HG02610 (cell line): ENCODE measurements at regions not wholly inside any gene's neighbourhood (a gene's known extent, or its start where the extent isn't known, plus 50 kb on each side); places are given as distances from the start of the nearest gene placed in this dataset.

Experiments
- ATAC-seq: cut with Tn5 transposase; IDR thresholded peaks from one replicate; pipeline ENCODE4 v1.9.1; 2021; ENCODE audit warnings: mild to moderate bottlenecking, moderate library complexity; ENCODE audit not compliant: unreplicated experiment

DNA sequence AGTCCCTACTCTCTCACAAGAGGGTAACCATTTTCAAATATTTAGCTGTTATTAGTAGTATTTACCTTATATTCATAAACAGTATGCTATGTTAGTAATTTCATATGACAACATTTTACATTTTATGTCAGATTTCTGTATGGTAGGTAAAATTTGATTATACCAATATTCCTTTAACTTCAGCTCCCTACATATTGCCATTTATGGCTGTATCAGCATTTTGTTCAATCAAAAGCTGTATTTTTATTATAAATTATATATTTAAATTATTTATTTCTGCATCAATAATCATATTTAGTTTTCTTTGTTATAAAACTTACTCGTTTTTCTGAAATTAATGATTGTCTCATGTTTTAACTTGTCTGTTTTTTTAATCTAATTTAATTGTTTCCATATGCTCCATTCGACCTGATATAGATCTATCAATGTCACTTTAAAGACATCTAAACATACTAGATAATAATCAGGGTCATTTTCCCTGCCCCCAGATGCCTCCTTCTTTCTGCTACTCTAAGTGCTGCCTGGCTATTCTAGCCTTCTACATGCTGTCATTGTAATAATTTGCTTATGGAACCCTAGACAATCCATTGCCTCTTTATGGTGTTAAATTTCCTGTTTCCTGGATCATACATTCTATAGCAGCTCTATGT lies 1976.7 kb upstream of the ADGRL3 start:
- ATAC-seq = no peak

DNA sequence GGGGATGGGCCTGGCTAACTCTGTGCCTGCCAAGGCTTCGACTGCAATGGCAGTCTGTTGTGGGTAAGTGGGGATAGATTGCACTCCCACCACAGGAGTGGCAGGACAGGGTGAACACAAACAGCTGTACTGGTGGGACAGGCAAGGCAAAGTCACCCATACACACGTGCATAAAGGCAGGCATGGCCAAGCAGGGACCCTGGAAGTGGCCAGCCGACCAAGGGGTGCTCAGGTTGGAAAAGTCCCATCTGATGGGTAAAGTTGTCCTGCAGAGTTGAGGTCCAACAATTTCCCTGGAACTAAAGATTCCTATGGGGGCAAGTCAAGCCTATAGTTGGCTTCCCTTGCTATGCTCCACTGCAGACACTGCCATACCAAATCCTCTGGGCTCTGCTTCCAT lies 1961.9 kb upstream of the ADGRL3 start:
- ATAC-seq = no peak

DNA sequence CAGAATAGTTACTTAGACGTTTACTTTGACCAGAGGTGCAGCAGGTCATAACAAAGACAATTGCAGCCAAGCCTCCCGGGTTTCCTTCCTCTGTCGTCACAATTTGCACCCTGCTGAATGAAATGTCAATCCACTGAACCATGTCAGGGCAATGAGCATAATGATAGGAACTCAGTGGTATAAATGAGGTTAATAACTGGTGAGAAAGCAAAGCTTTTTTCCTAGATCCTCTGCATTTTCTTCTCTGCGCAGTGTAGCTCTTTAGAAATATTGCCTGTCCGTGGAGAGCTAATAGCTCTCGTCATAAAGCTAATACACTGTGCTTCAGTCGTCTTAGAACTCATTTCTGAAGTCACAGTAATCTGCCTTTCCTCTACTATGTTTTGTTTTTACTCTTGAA lies 1960.1 kb upstream of the ADGRL3 start:
- no peak for ATAC-seq

DNA sequence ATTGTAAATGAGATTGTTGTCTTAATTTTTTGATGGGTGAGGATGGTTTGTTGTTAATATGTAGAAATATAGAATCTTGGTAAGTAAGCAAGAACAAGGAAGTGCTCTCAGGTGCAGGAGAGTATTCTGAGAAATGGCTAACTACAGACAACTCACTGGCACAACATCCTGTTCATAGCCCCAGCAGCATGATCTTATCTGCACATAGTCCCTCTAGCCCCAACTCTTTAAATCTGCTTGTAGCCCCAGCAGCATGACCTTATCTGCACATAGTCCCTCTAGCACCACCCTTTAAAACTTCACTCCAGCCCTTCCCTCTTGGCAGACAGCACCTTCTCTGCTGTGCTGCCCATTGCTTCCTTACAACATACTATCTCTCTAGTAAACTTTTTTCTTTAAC lies 1957.1 kb upstream of the ADGRL3 start:
- no peak for ATAC-seq

DNA sequence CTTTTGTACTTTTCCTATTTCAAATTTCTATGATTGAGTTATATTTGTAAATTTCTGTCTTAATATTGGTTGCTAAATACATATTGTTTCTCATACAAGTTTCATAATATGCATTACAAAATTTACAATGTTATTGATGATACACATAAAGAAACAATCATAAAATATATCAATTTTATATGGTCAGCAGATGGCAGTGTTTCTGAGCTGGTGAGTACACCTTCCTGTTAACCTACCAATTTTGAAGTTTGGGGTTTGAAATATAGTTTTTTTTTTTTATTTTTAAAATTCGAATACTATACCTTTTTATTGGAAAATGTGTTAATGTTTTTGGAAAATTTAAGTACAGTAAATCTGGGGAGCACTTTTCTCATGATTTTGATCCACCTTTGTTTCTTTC lies 1953.1 kb upstream of the ADGRL3 start:
- ATAC-seq = no peak

- ATAC-seq = no peak
Measured at GRCh38 chr4:59248313-59248712, 1951.8 kb upstream of the ADGRL3 start.

DNA sequence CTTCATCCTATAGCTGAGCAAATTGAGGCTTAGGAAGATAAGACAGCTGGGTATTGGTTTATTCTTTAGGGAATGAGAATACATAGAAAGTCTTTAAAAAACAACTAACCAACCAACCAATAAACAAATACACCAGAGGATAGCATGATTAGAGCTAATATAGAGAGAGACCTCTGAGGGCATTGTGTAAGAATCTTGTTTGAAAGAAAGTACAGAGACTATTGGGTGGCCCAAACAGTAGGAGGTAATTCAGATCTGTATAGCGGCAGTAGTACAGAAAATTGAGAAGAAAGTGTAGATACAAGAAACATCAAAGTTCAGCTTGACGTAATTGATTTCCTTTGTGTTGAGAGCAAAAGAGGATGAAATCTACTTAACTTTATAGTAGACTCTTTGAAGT lies 1951.0 kb upstream of the ADGRL3 start:
- ATAC-seq = no peak

DNA sequence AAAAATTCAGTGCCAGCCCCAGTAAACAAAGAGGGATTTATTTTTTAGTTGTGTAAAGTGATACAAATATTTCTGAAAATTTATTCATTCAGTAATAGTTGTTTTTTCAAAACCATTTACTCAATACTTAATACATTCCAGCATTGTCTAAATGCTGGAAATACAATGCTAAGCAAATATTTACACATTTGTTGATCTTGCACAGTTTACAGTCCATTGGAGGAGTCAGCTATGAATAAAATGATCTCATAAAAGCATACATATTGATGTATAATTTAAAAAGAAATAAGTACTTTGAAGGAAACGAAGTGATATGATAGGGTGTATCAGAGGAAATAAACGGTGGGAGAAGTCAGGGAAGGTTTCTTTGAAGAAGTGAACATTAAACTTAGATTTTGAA lies 1942.1 kb upstream of the ADGRL3 start:
- no peak for ATAC-seq

GRCh38 chr4:59307609-59308008 lies 1892.5 kb upstream of the ADGRL3 start:
- no peak for ATAC-seq

DNA sequence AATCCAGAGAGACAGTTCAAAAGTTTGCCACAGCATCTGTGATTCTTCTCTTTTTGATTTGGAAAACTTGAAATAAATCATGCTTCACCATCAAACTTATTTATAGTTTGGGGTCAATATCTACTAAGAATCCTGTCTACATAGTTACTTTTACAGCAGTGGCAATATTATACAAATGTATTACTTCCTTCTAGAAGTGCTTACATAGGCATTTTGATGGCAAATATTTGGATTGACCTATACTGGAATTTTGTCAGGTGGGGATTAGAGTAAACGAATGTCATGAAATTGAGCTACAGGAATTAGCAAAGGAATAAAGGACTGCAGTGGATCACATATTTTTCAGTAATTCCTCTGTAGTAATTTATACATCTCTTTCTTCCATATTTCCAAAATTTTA lies 1885.5 kb upstream of the ADGRL3 start:
- ATAC-seq = no peak

GRCh38 chr4:59339631-59340030 lies 1860.5 kb upstream of the ADGRL3 start:
- no peak for ATAC-seq

DNA sequence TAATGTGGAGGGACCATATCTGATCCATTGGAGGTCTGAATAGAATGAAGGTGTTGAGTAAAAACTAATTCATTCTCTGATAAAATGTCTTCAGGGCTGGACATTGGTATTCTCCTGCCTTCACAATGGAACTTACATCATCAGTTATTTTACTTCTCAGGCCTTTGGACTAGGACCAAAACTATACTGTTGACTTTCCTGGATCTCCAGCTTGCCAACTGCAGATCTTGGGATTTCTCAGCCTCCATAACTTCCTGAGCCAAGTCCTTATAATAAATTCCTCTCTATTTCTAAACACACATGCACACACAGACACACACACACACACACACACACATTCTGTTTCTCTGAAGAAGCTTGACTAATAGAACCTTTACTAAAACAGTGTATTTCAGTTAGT lies 1858.6 kb upstream of the ADGRL3 start:
- ATAC-seq = no peak

- no peak for ATAC-seq
Measured at GRCh38 chr4:59348949-59349348, 1851.2 kb upstream of the ADGRL3 start.

- no peak for ATAC-seq
Measured at GRCh38 chr4:59369229-59369628, 1830.9 kb upstream of the ADGRL3 start.

DNA sequence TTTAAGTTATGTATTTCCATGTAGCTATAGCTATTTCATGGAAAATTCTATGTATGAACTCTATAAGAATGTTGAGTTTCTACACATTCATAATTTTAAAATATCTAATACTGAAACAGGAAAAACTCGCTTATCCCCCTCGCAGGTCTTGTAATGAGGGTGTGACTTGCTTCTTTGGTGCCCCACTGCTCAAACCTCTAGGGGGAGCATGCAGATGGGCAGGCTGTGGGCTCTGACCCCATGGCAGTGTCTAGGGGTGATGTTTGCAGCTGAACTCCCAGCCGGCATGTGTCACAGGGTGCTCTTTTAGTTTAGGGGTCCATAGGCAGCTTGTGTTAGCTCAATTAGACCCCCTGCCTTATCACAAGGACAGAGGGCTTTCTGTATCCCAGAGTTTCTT lies 1825.7 kb upstream of the ADGRL3 start:
- ATAC-seq = no peak

DNA sequence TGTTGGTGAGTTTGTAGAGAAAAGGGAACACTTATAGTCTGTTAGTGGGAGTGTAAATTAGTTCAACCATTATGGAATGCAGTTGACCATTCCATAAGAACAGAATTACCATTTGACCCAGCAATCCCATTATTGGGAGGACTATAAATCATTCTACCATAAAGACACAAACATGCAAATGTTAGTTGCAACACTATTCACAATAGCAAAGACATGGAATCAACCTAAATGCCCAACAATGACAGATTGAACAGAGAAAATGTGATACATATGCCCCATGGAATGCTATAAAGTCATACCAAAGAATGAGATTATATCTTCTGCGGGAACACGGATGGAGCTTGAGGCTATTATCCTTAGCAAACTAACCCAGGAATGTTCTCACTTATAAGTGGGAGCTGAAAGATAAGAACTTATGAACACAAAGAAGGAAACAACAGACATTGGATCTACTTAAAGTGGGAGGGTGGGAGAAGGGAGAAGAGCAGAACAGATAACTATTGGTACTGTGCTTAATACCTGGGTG lies 1819.2 kb upstream of the ADGRL3 start:
- ATAC-seq = no peak

GRCh38 chr4:59381591-59381990 lies 1818.5 kb upstream of the ADGRL3 start:
- ATAC-seq = no peak

DNA sequence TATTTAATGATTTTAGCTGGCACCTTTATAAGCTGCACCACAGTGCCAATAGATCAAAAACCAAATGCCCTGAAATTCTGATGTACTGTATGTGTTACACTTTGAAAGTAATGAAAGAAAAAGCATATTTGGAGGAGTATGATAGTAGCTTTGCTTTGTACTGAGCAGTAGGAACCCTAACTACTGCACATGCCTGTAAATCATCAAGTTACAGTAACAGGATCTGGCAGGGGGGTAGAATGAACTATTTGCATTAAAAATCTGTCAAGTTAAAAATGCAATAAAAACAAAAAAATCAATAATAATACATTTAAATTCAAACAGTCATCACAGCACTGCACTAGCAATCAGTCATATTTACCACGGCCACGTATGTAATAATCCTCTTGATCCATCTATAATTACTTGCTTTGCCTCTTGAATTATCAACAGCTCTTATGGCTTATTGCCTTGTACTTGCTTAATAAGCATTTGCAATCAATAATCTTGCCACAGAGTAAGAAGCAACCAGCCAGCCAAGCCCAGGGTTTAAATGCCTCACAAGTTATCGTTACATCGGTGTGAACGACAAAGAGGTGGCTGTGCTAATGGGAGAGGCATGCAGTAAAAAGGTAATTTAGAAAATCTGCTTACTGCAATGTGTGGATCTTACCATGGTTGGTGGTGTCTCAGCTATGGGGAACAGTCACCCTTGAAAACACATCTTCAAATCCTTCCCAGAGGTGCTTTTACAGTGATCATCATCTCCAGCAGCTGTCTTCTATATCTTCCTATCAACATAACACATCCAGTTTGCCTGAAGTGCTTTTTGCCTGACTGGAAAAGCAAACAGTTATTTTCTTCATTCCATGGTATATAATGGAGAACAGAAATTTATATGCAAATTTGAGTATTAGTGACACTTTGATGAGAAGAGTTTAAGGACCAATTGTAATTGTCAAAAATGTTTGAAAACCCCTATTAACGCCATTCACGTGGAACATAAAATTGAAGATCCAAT lies 1812.1 kb upstream of the ADGRL3 start:
- ATAC-seq = no peak

DNA sequence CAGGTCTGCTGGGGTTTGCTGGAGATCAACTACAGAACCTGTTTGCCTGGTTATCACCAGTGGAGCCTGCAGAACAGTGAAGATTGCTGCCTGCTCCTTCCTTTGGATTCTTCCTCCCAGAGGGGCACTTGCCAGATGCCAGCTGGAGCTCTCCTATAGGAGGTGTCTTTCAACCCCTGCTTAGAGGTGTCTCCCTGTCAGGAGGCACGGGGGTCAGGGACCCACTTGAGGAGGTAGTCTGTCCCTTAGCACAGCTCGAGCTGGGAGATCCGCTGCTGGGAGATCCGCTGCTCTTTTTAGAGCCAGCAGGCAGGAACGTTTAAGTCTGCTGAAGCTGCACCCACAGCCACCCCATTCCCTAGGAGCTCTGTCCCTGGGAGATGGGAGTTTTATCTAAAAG lies 1806.3 kb upstream of the ADGRL3 start:
- no peak for ATAC-seq

- ATAC-seq = no peak
Measured at GRCh38 chr4:59400334-59400733, 1799.8 kb upstream of the ADGRL3 start.

- no peak for ATAC-seq
Measured at GRCh38 chr4:59409647-59410046, 1790.5 kb upstream of the ADGRL3 start.

- no peak for ATAC-seq
Measured at GRCh38 chr4:59412739-59413138, 1787.4 kb upstream of the ADGRL3 start.
